CD14-positive monocyte (primary cell): ENCODE measurements at regions not wholly inside any gene's neighbourhood (a gene's known extent, or its start where the extent isn't known, plus 50 kb on each side); places are given as distances from the start of the nearest gene placed in this dataset.

Experiments used
- DNase-seq, 3 donors: peaks; one replicate each; pipeline ENCODE4 v3.0.0-alpha.2; 2011 to 2022
- H2AFZ ChIP-seq: 2 replicates; pipeline ENCODE4 v1.6.0; 2012; ENCODE audit warnings: mild to moderate bottlenecking, low read depth, low read length, inconsistent platforms; ENCODE audit not compliant: insufficient read depth, poor library complexity, severe bottlenecking
- H3K27ac ChIP-seq, 2 donors: 1 replicate in 1 of 2; 2 replicates in 1 of 2; pipeline ENCODE4 v1.5.1; 2012 to 2013; ENCODE audit warnings: low read length in 2 of 2, control low read depth in 1 of 2, inconsistent platforms in 1 of 2, low read depth in 1 of 2, mild to moderate bottlenecking in 1 of 2
- H3K27me3 ChIP-seq, 2 donors: one replicate each; pipeline versions ENCODE4 v1.6.0 to v1.6.1; 2011 to 2013; ENCODE audit warnings: low read length in 2 of 2; ENCODE audit not compliant: control insufficient read depth in 2 of 2, insufficient read depth in 2 of 2
- H3K36me3 ChIP-seq, 2 donors: replicated peaks in 1 of 2; 1 replicate in 1 of 2; 2 replicates in 1 of 2; pipeline versions ENCODE4 v1.5.1 to v1.6.1; 2012 to 2013; ENCODE audit warnings: low read length in 2 of 2, control low read depth in 1 of 2, inconsistent platforms in 1 of 2, mild to moderate bottlenecking in 1 of 2; ENCODE audit not compliant: insufficient read depth in 2 of 2, control insufficient read depth in 1 of 2
- H3K4me1 ChIP-seq, 2 donors: 1 replicate in 1 of 2; 2 replicates in 1 of 2; pipeline versions ENCODE4 v1.5.1 to v1.6.1; 2012 to 2013; ENCODE audit warnings: low read length in 2 of 2, control low read depth in 1 of 2, inconsistent platforms in 1 of 2, mild to moderate bottlenecking in 1 of 2, moderate library complexity in 1 of 2; ENCODE audit not compliant: insufficient read depth in 2 of 2, control insufficient read depth in 1 of 2
- H3K4me2 ChIP-seq: replicated peaks from 2 replicates; pipeline ENCODE3; 2012; ENCODE audit warnings: low read length, moderate library complexity, mild to moderate bottlenecking; ENCODE audit not compliant: poor library complexity, severe bottlenecking; ENCODE audit errors: extremely low read depth
- H3K4me3 ChIP-seq, 3 experiments: fragments of 200-600 bp in 1 of 3; sonication (generic) in 1 of 3; replicated peaks in 1 of 3; 1 replicate in 2 of 3; 2 replicates in 1 of 3; pipeline ENCODE4 v1.5.1; 2011 to 2013; ENCODE audit warnings: low read length in 3 of 3, mild to moderate bottlenecking in 3 of 3, control low read depth in 2 of 3, low read depth in 2 of 3, inconsistent platforms in 1 of 3, moderate library complexity in 1 of 3
- H3K79me2 ChIP-seq: 2 replicates; pipeline ENCODE4 v1.6.0; 2012; ENCODE audit warnings: mild to moderate bottlenecking, control low read depth, inconsistent platforms, low read length, moderate library complexity; ENCODE audit not compliant: insufficient read depth
- H3K9ac ChIP-seq: 2 replicates; pipeline ENCODE4 v1.6.0; 2017; ENCODE audit warnings: low read length, mild to moderate bottlenecking; ENCODE audit not compliant: insufficient read depth, poor library complexity, severe bottlenecking
- H3K9me3 ChIP-seq, 2 donors: replicated peaks in 1 of 2; 1 replicate in 1 of 2; 2 replicates in 1 of 2; pipeline versions ENCODE4 v1.5.1 to v1.6.1; 2012 to 2013; ENCODE audit warnings: low read length in 2 of 2, control low read depth in 1 of 2; ENCODE audit not compliant: control insufficient read depth in 1 of 2, insufficient read depth in 1 of 2
- H4K20me1 ChIP-seq: 2 replicates; pipeline ENCODE4 v1.6.0; 2012; ENCODE audit warnings: mild to moderate bottlenecking, low read length, control low read depth, moderate library complexity; ENCODE audit not compliant: insufficient read depth
- H3K27ac Mint-ChIP-seq, 7 donors: one replicate each; pipeline ENCODE4 v1.8.0; 2020; ENCODE audit warnings: mild to moderate bottlenecking in 7 of 7, mixed read lengths in 7 of 7, moderate library complexity in 6 of 7, inconsistent platforms in 2 of 7
- H3K27me3 Mint-ChIP-seq, 3 donors: one replicate each; pipeline ENCODE4 v1.8.0; 2021 to 2022; ENCODE audit warnings: low read depth in 3 of 3, mild to moderate bottlenecking in 3 of 3, mixed read lengths in 3 of 3, moderate library complexity in 3 of 3, inconsistent platforms in 1 of 3
- H3K36me3 Mint-ChIP-seq, 2 donors: one replicate each; pipeline ENCODE4 v1.8.0; 2020; ENCODE audit warnings: mixed read lengths in 2 of 2, inconsistent platforms in 1 of 2, mild to moderate bottlenecking in 1 of 2
- H3K4me1 Mint-ChIP-seq: one replicate; pipeline ENCODE4 v1.8.0; 2020; ENCODE audit warnings: mild to moderate bottlenecking, mixed read lengths
- H3K4me3 Mint-ChIP-seq, 2 donors: one replicate each; pipeline ENCODE4 v1.8.0; 2020; ENCODE audit warnings: mild to moderate bottlenecking in 2 of 2, mixed read lengths in 2 of 2, moderate library complexity in 1 of 2
- H3K9me3 Mint-ChIP-seq, 7 donors: one replicate each; pipeline ENCODE4 v1.8.0; 2020 to 2022; ENCODE audit warnings: mixed read lengths in 7 of 7, mild to moderate bottlenecking in 6 of 7, moderate library complexity in 6 of 7, inconsistent platforms in 2 of 7
- CTCF ChIP-seq: fragments of 200-600 bp; IDR thresholded peaks from one replicate; pipeline ENCODE4 v1.8.0; 2022; ENCODE audit warnings: antibody characterized with exemption, mild to moderate bottlenecking
- WGBS: methylation state at CpG from one replicate; pipeline ENCODE4 v1.1.5; 2013; ENCODE audit warnings: missing lambda C conversion rate; ENCODE audit not compliant: insufficient coverage; 5-methylcytosine and 5-hydroxymethylcytosine counted together
- intact Hi-C, 2 donors: fragments of 100-400 bp; cut with micrococcal nuclease; formaldehyde crosslinking; loops; one replicate each; pipeline versions ENCODE4 v1.15.0 to v1.15.1; 2023

GRCh38 chr9:72431036-72431435 is 66.0 kb upstream of the ZFAND5 start:
- WGBS, result 100% methylated on average over 1 of the region's 4 CpGs
- Histone ChIP-seq H3K9me3 (no peaks in the 10 kb centered on the region), H3K36me3 (no peaks in the 10 kb centered on the region), H2AFZ (no peak overlapping the region), H3K79me2 (no peaks in the 10 kb centered on the region), H4K20me1 (no peaks in the 10 kb centered on the region), H3K27ac (no peak overlapping the region), H3K4me3 (no peak overlapping the region), H3K4me1 (peaks cover 7 to 8% of the 10 kb centered on the region in 2 donors), H3K4me2 (no peak overlapping the region), H3K9ac (no peak overlapping the region), H3K27me3 (no peaks in the 10 kb centered on the region)
- no peak for DNase-seq
- Mint-ChIP-seq H3K9me3 (no peaks in the 10 kb centered on the region), H3K36me3 (peaks cover 0 to 3% of the 10 kb centered on the region in 2 donors), H3K27ac (no peak overlapping the region), H3K4me1 (peaks cover 6% of the 10 kb centered on the region), H3K4me3 (no peak overlapping the region), H3K27me3 (no peaks in the 10 kb centered on the region)
- no peak for TF ChIP-seq CTCF
- intact Hi-C loops, result no loop called here

- no peaks in the 10 kb centered on the region for H4K20me1 ChIP-seq
- H3K27me3 ChIP-seq, result no peaks in the 10 kb centered on the region
- H3K4me3 Mint-ChIP-seq, result no peak overlapping the region
- peaks cover 22% of the 10 kb centered on the region for H3K4me1 Mint-ChIP-seq
- no peak overlapping the region for H3K9ac ChIP-seq
- H3K4me3 ChIP-seq, result no peak overlapping the region
- peaks cover 0 to 2% (median 0%) of the 10 kb centered on the region in 7 donors for H3K9me3 Mint-ChIP-seq
- H2AFZ ChIP-seq, result peak overlapping the region; percentile 12
- H3K36me3 Mint-ChIP-seq, result peaks cover 0 to 3% of the 10 kb centered on the region in 2 donors
- no peaks in the 10 kb centered on the region for H3K9me3 ChIP-seq
- no peaks in the 10 kb centered on the region for H3K36me3 ChIP-seq
- no peak overlapping the region for H3K4me2 ChIP-seq
- H3K27me3 Mint-ChIP-seq, result no peaks in the 10 kb centered on the region
- intact Hi-C loops, result no loop called here
- TF ChIP-seq CTCF, result no peak
- H3K27ac ChIP-seq, result no peak overlapping the region
- DNase-seq, result no peak
- H3K27ac Mint-ChIP-seq, result peak overlapping the region in 1 of 7 donors; percentile 22
- peaks cover 27 to 28% of the 10 kb centered on the region in 2 donors for H3K4me1 ChIP-seq
- no peaks in the 10 kb centered on the region for H3K79me2 ChIP-seq
- no CpG with 5 or more reads among the region's 1 CpG for WGBS
Observed at GRCh38 chr9:72428329-72428728, 63.3 kb upstream of the ZFAND5 start.
